Activated CD4-positive, CD25-positive, alpha-beta regulatory T cell treated with anti-CD3 and anti-CD28 coated beads, Interleukin-2, amount 50 U/mL, for 16 hours (primary cell): ENCODE measurements at regions not wholly inside any gene's neighbourhood (a gene's known extent, or its start where the extent isn't known, plus 50 kb on each side); places are given as distances from the start of the nearest gene placed in this dataset.
"Not testable (repeated sequence)": the region's sequence is repeated elsewhere in the genome, so short reads cannot be mapped to it uniquely, and the experiment has no call there.

ENCODE experiments used
- DNase-seq: peaks from one replicate; pipeline ENCODE4 v3.0.0-alpha.2; 2020; ENCODE audit warnings: low read depth, low spot score

GRCh38 chr20:28562510-28562898 is 2695.0 kb upstream of the DEFB115 start:
- no peak for DNase-seq

- DNase-seq, result not testable (repeated sequence)
Observed at GRCh38 chr20:28562899-28563521, 2694.5 kb upstream of the DEFB115 start.

- DNase-seq, result not testable (repeated sequence)
Observed at GRCh38 chr20:28564024-28564423, 2693.4 kb upstream of the DEFB115 start.

- DNase-seq, result not testable (repeated sequence)
Observed at GRCh38 chr20:28564688-28565463, 2692.6 kb upstream of the DEFB115 start.

- DNase-seq, result not testable (repeated sequence)
Observed at GRCh38 chr20:28575991-28576390, 2681.5 kb upstream of the DEFB115 start.

- not testable (repeated sequence) for DNase-seq
Observed at GRCh38 chr20:28591680-28592079, 2665.8 kb upstream of the DEFB115 start.

- DNase-seq, result not testable (repeated sequence)
Observed at GRCh38 chr20:28593383-28593782, 2664.1 kb upstream of the DEFB115 start.

- not testable (repeated sequence) for DNase-seq
Observed at GRCh38 chr20:28594476-28594875, 2663.0 kb upstream of the DEFB115 start.

GRCh38 chr20:28602006-28602402 is 2655.5 kb upstream of the DEFB115 start:
- not testable (repeated sequence) for DNase-seq

- peak; percentile 66 for DNase-seq
Observed at GRCh38 chr20:28602403-28603217, 2654.9 kb upstream of the DEFB115 start.

- DNase-seq, result not testable (repeated sequence)
Observed at GRCh38 chr20:28603218-28603577, 2654.3 kb upstream of the DEFB115 start.

GRCh38 chr20:28616354-28616753 is 2641.1 kb upstream of the DEFB115 start:
- DNase-seq, result no peak

GRCh38 chr20:28619956-28620651 is 2637.4 kb upstream of the DEFB115 start:
- DNase-seq, result not testable (repeated sequence)

GRCh38 chr20:28625112-28625511 is 2632.4 kb upstream of the DEFB115 start:
- not testable (repeated sequence) for DNase-seq

GRCh38 chr20:28640831-28641230 is 2616.6 kb upstream of the DEFB115 start:
- DNase-seq, result not testable (repeated sequence)
